ENCODE measurements at regions not wholly inside any gene's neighbourhood (a gene's known extent, or its start where the extent isn't known, plus 50 kb on each side); places are given as distances from the start of the nearest gene placed in this dataset.
"Not testable (repeated sequence)": the region's sequence is repeated elsewhere in the genome, so short reads cannot be mapped to it uniquely, and the experiment has no call there.

- not testable (repeated sequence) for TF ChIP-seq CTCF, POLR2A, POLR2AphosphoS5, EP300 (IDR thresholded peaks at IDR 0.05)
These were observed 97.5 kb upstream of the TRIM2 start for GRCh38 chr4:153106736-153107135.
